Effector CD8-positive, alpha-beta T cell (primary cell): ENCODE measurements at regions not wholly inside any gene's neighbourhood (a gene's known extent, or its start where the extent isn't known, plus 50 kb on each side); places are given as distances from the start of the nearest gene placed in this dataset.

Experiments
- DNase-seq: peaks from one replicate; lab custom pipeline; 2025; lab: John Stamatoyannopoulos, UW

DNA sequence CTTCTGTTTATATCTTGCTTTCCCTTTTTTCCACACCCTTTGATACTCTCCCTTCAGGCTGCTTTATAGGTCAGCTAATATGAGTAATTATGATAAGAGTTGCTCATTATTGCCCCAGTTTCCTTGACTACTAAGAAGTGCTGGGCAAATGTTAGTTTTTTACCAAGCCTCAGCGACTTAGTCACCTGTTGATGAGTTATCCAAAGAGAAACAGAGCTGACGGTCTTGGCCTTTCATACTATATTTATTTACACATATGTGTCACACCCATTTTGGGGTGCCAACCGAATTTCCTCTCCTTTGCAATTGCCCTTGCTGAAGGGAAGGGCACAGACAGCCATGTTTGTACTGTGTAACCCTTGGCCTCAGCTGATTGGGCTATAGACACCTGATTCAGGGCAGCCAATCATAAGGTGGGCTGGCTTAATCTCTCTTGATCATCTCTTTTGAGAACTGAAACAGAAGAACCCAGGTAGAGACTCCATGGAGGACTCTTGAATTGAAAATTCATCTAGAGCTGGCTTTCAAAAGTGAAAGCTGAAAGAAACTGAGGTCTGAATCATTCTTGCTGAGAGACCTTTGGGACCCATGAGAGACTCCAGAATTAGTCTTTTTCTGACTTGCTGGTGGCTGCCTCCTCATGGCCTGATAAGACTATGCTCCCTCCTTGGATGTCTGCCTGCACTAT, 111.7 kb upstream of the RPS6KA3 start:
- no peak for DNase-seq

DNA sequence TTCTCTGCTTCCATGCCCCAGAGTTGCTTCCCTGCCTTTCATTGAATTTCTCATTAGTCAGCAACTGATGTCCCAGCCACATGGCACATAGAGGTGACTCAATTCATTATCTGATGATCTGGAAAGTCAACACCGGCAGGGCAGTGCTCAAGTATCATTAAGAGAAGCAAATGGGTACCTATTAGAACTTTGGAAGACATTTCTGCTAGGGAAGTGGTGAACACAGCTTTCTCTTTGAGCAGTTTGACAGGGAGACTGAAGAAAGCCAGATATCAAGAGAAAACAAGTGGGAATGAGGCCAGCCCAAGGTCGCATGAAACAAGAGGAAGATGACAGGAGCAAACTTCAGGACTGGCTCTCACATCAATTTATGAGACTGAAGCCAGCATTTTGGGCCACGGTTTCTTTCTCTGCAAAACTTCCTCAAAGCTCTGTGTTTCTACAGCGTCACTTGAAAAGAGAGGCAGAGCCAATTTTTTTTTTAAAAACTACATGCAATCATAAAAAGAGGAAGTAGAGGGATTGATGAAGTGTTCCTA, 108.3 kb upstream of the RPS6KA3 start:
- DNase-seq, result no peak

DNA sequence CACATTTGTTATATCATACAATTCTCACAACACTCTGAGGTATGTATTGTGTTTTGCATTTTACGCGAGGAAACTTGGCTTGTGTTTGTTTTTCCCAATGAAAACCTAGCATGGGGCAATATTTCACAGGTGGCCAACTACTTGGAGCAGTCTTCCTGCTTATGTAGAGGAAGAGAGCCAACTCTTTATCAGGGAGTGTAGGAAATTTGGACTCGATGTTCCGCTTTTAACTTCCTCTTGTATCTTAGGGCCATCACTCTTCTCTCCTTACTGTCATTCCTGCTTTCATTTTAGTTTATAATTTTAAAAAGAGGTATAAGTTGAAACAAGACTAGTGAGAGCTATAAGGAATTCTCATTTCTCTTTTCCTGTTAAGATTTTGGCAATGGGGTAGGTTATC, 107.7 kb upstream of the RPS6KA3 start:
- no peak for DNase-seq

DNA sequence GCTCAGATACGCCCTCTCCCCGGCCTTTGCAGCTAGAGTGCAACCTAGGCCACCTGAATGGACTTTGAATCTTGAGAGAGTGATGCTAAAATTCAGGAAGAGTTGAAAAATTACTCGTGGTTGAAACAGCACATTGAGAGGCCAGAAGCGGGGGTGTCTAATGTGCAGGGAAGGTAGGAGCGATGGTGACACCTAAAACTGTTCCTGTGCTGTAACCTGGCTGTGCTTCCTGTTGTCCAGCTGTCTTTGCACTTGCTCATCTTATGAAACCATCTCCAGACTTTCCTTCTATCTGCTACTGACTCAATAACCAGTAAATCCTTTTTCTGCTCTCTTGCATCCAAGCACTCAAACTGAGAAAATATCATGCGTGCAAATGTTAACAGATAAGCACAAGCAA, 106.4 kb upstream of the RPS6KA3 start:
- DNase-seq, result no peak

DNA sequence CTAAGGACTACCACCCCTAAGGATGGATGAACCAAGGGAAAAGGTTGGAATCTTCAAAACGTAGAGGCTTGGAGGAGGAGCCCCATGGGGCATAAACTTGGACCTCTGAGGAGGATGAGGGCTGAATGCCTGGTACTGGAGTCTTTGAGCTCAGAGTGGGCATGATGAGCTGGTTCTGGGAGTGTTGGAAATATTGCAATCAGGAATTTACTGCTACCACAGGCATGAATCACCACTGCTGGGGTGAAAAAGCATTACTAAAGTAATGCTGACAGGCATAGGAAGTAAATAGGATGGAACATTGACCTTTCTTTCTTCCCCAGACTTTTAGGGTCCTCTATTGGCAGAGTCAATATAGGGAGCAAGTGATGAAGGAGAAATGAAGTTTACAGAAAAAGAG, 105.8 kb upstream of the RPS6KA3 start:
- DNase-seq, result no peak

DNA sequence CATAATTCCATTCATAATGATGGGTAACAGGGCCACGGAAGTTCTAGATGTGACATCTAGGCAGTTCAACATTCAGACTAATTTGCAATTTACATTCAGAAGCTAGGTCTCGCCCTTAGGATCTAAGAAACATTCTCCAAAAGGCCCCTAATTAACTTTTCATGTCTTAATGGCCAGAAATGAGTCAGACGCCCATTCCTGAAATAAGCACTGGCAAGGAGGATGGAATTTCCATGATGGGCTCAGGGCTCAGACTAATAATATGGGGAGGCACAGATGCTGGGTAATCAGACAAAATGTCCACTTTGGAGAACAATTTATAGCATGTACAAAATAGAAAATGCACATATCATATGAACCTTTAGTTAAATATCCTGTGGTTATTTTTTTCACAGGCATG, 102.8 kb upstream of the RPS6KA3 start:
- no peak for DNase-seq

DNA sequence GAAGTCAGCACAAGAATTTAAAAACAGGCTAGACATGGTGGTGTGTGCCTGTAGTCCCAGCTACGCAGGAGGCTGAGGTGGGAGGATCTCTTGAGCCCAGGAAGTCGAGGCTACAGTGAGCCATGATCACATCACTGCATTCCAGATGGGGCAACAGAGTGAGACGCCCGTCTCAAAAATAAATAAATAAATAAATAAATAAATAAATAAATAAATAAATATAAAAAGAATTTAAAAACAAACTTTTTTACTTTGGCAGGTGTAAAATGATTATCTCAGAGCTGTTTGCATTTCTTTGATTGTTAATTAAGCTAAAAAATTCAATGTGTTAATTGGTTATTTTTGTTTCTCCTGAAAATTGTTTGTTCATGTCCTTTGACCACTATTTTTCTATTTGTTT, 97.5 kb upstream of the RPS6KA3 start:
- DNase-seq, result no peak

DNA sequence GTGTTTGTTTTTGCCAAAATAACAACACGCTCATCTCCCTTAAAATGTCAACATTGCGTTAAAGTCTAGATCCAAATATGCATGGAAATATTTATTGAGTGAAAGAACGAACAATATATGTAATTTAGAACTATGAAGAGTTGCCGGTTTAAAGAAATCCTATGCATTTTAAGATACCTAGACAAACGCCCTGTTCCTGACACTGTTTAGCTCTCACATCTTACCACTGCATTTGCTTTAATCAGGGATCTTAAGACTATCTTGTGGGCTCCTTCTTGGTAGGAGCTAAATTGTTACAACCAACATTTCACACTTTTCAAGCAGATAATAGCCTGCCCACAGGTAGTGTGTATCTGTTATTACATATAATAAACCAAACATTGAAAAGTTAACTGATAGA, 96.6 kb upstream of the RPS6KA3 start:
- no peak for DNase-seq

DNA sequence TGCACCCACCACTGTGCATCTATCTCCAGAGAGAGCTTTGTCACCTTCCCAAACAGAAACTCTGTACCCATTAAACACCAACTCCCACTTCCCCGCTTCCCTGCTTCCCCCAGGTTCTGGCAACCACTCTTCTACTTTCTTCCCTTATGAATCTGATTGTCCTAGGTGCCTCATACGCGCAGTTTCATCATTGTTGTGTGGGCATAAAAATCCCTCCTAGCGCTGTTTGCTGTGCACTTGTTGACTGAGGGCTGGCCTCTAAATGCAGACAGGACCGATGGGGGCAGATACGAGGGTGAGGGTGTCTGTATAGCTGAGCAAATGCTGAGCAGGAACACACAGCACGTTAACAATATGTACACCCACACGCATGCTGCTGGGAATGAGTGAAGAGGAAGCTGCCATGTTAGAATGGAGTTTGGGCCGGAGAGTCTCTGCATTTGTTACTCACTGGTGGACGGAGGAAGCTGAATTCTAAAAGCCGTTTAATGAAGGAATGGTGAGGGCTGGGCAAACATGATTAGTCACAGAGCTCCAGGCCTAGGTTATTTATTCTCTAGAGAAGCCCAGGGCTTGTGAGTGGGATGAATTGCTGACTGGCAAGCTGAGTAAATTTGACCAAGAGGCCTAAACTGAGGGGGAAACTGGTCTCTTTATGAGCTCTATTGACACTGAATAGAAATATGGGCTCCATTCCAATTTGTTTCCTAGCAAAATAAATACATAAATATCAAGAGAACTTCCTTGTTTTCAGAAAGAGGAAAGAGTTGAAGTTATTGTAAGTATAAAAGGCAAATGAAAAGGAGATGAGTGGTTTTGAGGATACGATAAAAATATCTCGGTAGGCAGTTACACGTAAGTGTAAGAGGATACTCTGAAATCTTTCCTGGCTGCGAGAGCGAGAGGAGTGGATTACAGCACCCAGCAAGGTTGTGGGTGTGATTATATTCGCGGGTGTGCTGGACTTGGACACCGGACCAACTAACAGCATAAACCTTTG, 95.9 kb upstream of the RPS6KA3 start:
- no peak for DNase-seq

DNA sequence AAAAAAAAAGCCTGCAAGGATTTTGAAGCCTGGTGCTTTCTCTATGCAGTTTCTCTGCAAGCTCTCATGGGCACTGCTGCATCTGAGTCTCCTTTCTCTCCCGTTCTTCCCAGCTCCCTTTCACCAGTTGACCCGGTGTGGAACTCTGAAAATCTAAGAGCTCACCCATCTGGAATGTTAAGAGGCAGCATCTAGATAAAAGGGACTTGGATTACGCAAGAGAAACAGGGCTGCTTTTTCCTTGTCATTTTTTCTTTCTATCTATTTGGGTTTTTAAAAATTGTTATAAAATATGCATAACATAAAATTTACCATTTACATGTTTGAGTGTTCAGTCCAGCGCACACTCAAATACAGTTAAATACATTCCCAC, 95.2 kb upstream of the RPS6KA3 start:
- no peak for DNase-seq

DNA sequence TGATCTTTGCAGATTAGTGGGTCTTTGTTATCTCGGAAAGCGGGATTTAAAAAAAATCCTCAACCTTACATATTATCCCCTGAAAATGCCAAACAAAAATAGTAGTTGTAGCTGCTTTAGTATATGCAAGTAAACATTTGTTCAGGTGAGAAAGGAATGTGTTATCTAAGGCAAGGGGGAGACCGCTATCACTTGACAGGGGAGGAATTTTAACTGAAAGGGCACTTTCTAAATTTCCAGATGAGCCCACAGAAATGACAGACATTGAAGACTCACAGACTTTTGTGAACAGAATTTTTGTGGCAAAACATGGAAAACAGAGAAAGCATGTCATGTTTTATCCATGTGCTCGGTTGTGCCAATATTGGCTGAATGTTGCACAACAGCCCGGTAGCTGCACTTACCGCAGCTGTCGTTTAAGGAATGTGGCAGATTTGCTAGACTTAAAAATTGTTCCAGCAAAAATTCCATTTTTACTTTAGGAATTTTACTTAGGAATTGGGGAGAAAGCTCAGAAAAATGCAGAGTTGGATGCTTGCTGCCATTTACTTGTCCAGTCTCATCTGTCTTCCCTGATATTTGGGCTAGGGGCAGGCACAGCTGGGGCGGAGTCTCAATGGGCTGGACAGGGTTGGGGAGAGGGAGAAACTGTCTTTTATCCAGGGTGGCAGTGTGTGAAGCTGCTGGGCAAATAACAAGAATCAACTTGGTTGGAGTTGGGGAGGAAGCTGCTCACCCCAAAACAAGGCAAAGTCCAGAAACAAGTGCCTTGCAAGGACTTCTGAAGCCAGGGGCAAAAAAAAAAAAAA, 94.6 kb upstream of the RPS6KA3 start:
- no peak for DNase-seq

DNA sequence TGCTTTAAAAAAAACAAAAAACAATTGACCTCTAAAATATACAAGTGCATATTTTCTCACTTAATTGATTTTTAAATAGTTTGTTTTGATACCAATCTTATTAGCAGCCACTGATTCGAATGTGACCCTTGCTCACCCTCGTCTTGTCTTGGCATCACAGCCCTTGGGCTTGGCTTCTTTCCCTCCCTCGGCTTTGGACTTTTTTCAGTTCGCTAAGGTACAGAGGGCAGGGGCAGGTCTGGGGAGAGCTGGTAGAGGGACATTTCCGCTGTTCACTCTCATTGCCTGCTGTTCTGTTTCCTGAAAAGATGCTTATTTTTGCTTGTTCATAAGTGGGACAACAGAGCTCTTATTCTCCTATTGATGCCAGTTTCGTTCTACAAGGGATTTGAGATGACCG, 88.5 kb upstream of the RPS6KA3 start:
- DNase-seq, result no peak

DNA sequence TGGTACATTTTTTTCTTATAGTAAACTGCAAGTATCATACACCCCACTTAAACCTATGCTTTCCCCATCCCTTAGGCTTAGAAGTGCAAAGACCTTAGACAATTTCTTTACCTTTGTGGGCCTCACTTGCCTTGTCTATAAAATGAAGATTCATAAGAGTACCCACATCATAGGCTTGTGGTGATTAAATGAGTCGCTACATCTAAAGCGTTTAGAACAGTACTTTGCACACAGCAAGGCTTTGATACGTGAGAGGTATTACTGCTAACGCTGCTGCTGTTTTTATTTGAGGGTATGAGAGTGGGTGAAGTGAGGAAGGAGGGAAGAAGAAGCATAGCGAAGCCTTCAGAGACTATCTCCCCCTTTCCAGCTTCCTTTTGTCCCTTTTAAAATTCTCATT, 87.8 kb upstream of the RPS6KA3 start:
- no peak for DNase-seq

DNA sequence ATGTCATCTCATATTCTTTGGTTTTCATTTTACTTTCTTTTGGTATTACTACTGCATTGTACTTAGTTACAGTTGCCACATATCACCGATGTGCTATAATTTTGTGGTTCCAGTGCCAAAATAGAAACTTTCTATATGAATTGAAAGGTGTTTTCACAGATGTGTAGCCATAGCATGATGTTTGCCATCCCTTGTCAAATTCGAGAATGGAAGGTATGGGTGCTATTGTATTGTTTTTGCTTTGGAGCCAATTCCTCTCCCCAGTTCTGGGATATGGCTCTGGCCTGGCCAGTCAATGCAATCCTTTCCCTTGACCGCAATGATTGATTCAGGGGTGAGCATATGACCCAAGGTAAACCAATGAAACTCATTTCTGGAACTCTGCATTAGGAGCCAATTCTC, 86.2 kb upstream of the RPS6KA3 start:
- no peak for DNase-seq

DNA sequence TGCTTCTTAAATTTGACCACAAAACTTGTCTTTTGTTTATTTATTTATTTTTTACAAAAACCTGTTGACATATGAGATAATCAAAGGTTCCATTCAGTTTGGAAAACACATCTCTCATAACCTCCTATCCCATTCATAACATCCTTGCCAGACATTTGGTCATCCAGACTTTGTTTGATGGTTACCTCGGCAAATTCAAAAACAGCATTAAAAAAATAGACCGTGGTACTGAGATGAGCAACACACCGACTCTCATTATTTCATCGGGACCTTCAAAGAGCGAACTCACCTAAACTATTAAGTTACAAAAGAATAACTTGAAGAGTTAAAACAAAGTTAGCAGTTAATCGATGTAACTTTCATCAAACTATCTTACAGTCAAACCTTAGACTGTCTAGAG, 85.8 kb upstream of the RPS6KA3 start:
- DNase-seq, result no peak

DNA sequence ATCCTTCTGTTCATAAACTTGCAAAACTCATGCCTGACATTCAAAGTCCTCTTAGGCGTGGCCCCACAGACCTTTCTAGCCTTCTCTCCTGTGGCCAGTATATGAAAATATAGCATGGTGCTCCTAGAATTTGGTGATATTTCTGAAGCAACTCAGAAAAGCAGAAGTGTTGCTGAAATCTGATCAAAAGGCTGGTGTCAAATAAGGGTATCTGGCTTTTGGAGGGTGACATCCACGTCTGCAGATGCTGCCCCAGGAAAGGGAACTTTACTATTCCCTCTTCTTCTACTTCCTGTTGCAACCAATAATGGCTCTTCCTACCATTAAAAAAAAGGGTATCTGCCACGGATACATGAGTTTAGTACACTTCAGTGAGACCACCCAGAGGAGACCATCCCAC, 83.9 kb upstream of the RPS6KA3 start:
- DNase-seq, result no peak

DNA sequence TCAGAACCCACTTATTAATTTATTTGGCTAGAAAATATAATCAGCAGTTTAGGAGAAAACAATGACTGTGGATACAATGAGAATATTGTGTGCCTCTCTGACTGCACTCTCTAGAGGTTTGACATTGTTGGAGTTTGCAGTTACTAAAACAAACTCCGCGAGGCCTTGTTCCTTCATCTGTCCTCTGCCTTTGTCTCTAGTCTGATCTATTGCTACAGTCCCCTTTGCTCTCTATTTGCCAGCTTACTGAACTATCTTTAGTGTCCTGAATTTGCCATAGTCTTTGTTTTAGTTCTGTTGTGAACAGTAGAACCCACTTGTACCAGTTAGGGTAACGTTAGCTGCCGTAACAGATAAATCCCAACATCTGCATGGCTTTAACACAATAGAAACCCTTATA, 81.4 kb upstream of the RPS6KA3 start:
- no peak for DNase-seq

DNA sequence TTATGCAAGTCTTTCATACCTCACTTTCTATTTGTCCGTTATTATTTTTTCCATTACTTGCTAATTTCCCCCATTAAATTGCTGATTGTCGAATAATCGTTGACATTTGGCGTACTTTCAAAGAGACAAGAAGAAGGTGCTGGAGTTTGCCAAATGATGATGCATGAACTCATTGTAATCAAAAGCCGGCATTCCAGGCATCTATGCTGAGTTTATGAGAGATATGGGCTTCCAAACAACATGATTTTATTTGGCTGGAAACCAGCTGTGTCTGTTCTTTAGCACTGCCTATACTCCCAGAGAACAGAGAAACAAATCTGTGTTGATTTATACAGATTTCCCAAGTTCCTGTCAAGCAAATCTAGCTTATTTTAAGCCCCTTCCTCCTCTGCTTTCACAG, 80.8 kb upstream of the RPS6KA3 start:
- no peak for DNase-seq

DNA sequence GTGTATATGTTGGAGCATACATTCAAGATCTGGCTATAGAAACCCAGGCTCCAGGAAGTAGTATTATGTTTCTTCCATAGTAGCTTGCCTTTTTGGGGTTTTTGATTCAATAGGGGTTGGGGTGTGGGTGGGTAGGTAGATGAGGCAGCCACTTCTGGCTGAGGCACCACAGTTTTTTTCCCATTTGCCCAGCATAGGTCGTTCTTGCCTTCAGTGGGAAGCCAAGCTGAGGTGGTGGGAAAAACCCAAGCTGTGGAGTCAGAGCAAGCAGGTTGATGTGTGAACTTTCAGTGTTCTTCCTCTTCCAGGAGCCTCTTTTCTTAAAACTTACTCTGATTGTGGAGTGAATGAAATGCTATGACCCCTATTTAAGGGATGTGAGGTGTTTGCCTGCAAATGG, 67.0 kb upstream of the RPS6KA3 start:
- no peak for DNase-seq

DNA sequence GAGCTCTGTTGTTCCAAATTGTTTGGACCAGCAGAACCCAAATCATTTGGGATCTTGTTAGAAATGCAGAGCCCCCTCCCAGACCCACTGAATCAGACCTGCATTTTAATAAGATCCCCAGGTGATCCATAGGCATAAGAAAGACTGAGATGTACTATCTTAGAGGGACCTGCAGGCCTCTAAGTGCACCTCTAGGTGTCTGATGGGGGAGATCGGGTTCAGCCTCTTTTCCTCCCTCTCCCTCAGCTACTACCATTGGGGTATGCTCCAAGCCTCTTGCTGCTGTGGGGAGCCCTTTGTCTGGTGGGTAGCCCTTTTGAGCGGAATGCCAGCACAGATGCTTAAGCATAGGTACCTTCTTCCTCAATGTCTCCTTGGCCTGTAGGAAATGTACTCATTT, 63.8 kb upstream of the RPS6KA3 start:
- DNase-seq, result no peak

DNA sequence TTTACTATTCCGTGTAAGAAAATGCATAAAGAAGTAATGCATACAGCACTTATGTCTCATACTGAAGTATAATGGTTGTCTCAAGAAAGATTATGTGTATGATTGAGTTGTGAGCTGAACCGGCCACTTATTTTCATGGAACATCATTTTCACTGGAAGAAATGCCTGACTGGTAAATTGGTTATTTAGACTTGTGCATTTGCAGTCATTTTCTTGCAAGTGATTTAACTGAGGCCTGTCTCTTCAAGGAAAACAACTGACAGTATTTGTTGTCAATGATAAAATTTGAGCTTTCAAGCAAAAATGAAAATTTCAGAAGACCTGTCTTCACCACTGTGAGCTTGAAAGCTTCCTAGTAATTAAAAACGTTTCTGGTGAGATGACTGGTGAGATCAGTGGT, 62.7 kb upstream of the RPS6KA3 start:
- no peak for DNase-seq

DNA sequence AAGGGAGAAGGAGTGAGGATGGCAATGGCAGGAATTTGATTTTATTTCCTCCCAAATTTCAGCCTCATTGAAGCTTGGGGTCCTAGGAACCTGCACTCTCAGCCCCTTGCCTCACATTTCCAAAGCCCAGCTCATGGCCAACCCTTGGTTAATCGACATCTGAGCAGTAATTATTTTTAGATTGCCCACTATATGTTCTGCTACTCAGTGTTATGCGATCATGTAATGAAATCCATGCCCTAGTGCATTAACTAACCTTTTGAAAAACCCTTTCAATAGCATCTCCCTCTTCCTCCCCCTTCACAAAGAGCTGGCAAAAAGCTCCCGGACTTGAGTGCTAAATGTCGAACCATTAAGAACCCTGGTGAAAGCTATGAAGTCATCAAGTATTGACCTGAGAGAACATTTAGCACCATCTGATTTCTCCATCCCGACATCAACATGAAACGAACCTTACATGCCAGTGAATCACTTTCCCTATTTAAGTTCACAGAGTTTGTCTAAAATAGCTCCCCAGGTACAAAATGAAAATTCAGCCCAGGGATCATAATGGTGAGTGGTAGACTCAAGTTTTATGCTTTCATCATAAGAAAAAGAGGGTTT, 59.2 kb upstream of the RPS6KA3 start:
- DNase-seq, result no peak
